ENCODE measurements at regions not wholly inside any gene's neighbourhood (a gene's known extent, or its start where the extent isn't known, plus 50 kb on each side); places are given as distances from the start of the nearest gene placed in this dataset.
"Not testable (repeated sequence)": the region's sequence is repeated elsewhere in the genome, so short reads cannot be mapped to it uniquely, and the experiment has no call there.

DNA sequence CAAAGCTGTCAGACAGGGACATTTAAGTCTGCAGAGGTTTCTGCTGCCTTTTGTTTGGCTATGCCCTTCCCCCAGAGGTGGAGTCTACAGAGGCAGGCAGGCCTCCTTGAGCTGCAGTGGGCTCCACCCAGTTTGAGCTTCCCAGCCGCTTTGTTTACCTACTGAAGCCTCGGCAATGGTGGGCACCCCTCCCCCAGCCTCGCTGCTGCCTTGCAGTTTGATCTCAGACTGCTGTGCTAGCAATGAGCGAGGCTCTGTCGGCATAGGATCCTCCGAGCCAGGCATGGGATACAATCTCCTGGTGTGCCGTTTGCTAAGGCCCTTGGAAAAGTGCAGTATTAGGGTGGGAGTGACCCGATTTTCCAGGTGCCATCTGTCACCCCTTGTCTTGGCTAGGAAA, 149.4 kb upstream of the PGRMC2 start:
- H3K4me3 ChIP-seq (ENCODE audit: low read depth, low read length); ATAC-seq (ENCODE audit: low read depth in 2 of 2); H3K4me3 Mint-ChIP-seq; DNase-seq; H3K9me3 ChIP-seq (ENCODE audit: control insufficient read depth in 2 of 2, low read length in 2 of 2); H3K27me3 ChIP-seq (ENCODE audit: control insufficient read depth, insufficient read depth, low read length); H3K4me1 ChIP-seq (ENCODE audit: control insufficient read depth, insufficient read depth, low read length, poor library complexity, severe bottlenecking); H3K27ac Mint-ChIP-seq; H3K36me3 ChIP-seq (ENCODE audit: control insufficient read depth, insufficient read depth, low read length); H3K27ac ChIP-seq (ENCODE audit: insufficient read depth, low read length, poor library complexity, severe bottlenecking); H3K4me1 Mint-ChIP-seq: not testable (repeated sequence)
- Mint-ChIP-seq H3K9me3 (peaks cover 3 to 16% (median 6%) of the 10 kb centered on the region in 7 donors), H3K27me3 (peaks cover 10% of the 10 kb centered on the region), H3K36me3 (peaks cover 17% of the 10 kb centered on the region)

- H3K27ac ChIP-seq (ENCODE audit: insufficient read depth, low read length, poor library complexity, severe bottlenecking); H3K4me3 ChIP-seq (ENCODE audit: low read depth, low read length); H3K36me3 Mint-ChIP-seq; ATAC-seq (ENCODE audit: low read depth in 2 of 2); H3K9me3 Mint-ChIP-seq; H3K4me1 ChIP-seq (ENCODE audit: control insufficient read depth, insufficient read depth, low read length, poor library complexity, severe bottlenecking); DNase-seq; H3K27me3 ChIP-seq (ENCODE audit: control insufficient read depth, insufficient read depth, low read length); H3K4me1 Mint-ChIP-seq; H3K36me3 ChIP-seq (ENCODE audit: control insufficient read depth, insufficient read depth, low read length); H3K4me3 Mint-ChIP-seq; H3K9me3 ChIP-seq (ENCODE audit: control insufficient read depth in 2 of 2, low read length in 2 of 2); H3K27ac Mint-ChIP-seq; H3K27me3 Mint-ChIP-seq: not testable (repeated sequence)
Observed at GRCh38 chr4:128429023-128429613, 141.5 kb upstream of the PGRMC2 start.

DNA sequence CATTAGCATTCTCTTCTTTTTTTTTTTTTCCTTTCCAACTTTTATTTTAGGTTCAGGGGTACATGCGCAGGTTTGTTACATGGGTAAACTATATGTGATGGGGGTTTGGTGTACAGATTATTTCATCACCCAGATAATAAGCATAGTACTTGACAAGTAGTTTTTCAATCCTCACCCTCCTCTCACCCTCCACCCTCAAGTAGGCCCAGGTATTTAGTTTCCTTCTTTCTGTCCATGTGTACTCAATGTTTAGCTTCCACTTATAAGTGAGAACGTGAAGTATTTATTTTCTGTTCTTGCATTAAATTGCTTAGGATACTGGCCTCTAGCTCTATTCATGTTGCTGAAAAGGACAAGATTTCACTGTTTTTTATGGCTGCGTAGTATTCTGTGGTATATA, 140.8 kb upstream of the PGRMC2 start:
- no peaks in the 10 kb centered on the region for H3K27me3 Mint-ChIP-seq
- no peak overlapping the region for H3K4me3 ChIP-seq (ENCODE audit: low read depth, low read length)
- H3K4me3 Mint-ChIP-seq = no peak overlapping the region
- no peaks in the 10 kb centered on the region for H3K27me3 ChIP-seq (ENCODE audit: control insufficient read depth, insufficient read depth, low read length)
- peaks cover 0 to 7% (median 0%) of the 10 kb centered on the region in 7 donors for H3K9me3 Mint-ChIP-seq
- H3K4me1 ChIP-seq (ENCODE audit: control insufficient read depth, insufficient read depth, low read length, poor library complexity, severe bottlenecking) = no peaks in the 10 kb centered on the region
- no peak for DNase-seq
- no peaks in the 10 kb centered on the region for H3K4me1 Mint-ChIP-seq
- H3K36me3 Mint-ChIP-seq = peaks cover 3% of the 10 kb centered on the region
- H3K27ac ChIP-seq (ENCODE audit: insufficient read depth, low read length, poor library complexity, severe bottlenecking) = no peak overlapping the region
- H3K36me3 ChIP-seq (ENCODE audit: control insufficient read depth, insufficient read depth, low read length) = no peaks in the 10 kb centered on the region
- H3K9me3 ChIP-seq (ENCODE audit: control insufficient read depth in 2 of 2, low read length in 2 of 2) = no peaks in the 10 kb centered on the region
- H3K27ac Mint-ChIP-seq = peak overlapping the region in 1 of 3 donors; percentile 4
- ATAC-seq (ENCODE audit: low read depth in 2 of 2) = no peak

DNA sequence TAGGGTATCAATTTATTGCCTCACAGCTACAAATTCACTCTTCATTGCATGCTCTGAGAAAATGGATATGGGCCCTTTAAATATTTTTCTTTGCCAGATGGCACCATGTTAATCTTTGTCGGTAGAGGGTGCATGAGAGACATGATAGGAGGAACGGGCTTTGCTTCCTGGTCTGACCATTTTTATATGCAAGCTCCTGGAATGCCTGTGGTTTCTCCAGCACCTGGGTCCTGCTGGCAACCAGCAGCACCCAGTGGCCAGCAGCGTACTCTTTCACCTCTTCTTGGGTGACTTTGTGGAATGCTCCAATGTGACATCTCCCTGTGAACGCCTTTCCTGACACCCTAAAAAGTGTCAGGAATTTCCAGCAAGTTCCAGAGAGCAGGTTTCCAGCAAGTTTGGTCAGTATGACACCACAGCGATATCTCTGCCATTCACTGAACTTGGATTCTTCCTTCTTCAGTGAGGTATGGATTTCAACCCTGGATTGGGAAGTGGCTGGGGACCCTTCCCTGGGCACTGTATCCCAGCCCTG, 140.3 kb upstream of the PGRMC2 start:
- no peaks in the 10 kb centered on the region for H3K27me3 ChIP-seq (ENCODE audit: control insufficient read depth, insufficient read depth, low read length)
- H3K27ac ChIP-seq (ENCODE audit: insufficient read depth, low read length, poor library complexity, severe bottlenecking) = no peak overlapping the region
- ATAC-seq (ENCODE audit: low read depth in 2 of 2) (no peak), DNase-seq (no peak)
- no peaks in the 10 kb centered on the region for H3K4me1 ChIP-seq (ENCODE audit: control insufficient read depth, insufficient read depth, low read length, poor library complexity, severe bottlenecking)
- H3K36me3 ChIP-seq (ENCODE audit: control insufficient read depth, insufficient read depth, low read length) = no peaks in the 10 kb centered on the region
- Mint-ChIP-seq H3K36me3 (peaks cover 3% of the 10 kb centered on the region), H3K9me3 (peaks cover 0 to 7% (median 0%) of the 10 kb centered on the region in 7 donors), H3K4me3 (no peak overlapping the region), H3K27me3 (no peaks in the 10 kb centered on the region), H3K4me1 (no peaks in the 10 kb centered on the region), H3K27ac (peak overlapping the region in 1 of 3 donors; percentile 4)
- no peaks in the 10 kb centered on the region for H3K9me3 ChIP-seq (ENCODE audit: control insufficient read depth in 2 of 2, low read length in 2 of 2)
- H3K4me3 ChIP-seq (ENCODE audit: low read depth, low read length) = no peak overlapping the region

DNA sequence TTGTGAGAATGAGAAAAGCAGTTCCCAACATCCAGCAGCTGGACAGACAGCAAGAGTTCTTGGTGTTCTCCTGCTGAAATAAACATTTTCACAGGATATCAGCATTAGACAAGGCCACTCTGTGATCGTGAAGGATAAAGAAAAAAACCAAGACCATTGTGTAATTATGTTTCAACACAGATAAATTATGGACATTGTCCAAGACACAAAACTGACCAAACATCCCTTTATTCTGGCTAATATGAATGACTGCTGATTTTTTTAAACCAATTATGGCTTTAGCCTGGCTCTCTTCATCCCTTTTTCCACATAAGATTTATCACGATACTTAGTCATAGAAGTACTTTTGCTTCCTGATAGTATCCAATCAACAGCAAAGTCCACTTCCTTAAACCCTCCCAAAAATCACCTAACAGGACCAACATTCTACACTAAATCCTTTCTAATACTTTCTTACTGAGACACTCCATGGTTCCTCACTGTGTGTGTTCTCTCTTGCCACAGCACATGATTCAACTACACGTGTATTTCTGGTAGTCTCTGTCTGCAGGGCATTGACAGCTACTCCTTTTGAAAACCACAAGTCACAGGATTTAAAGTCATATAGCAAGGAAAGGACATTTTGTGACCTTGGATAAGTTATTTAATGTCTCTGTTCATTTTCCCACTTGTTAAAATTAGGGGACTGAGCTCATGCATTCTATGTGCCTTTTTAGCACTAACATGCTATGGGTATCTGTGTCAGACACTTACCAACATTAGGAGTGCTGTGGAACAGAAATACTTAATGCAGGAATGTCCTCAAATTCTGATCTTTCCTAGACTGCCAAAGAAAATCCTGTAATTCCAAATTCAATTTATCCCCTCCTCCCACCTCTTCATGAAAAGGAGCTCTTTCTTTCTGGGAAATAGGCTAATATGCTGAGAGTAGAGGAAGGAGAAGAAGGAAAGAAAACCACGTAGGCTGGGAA, 137.2 kb upstream of the PGRMC2 start:
- Mint-ChIP-seq H3K36me3 (peaks cover 3% of the 10 kb centered on the region), H3K4me1 (no peaks in the 10 kb centered on the region), H3K27ac (no peak overlapping the region), H3K9me3 (peaks cover 0 to 4% (median 0%) of the 10 kb centered on the region in 7 donors), H3K27me3 (no peaks in the 10 kb centered on the region), H3K4me3 (no peak overlapping the region)
- no peaks in the 10 kb centered on the region for H3K36me3 ChIP-seq (ENCODE audit: control insufficient read depth, insufficient read depth, low read length)
- no peaks in the 10 kb centered on the region for H3K9me3 ChIP-seq (ENCODE audit: control insufficient read depth in 2 of 2, low read length in 2 of 2)
- no peak overlapping the region for H3K4me3 ChIP-seq (ENCODE audit: low read depth, low read length)
- ATAC-seq (ENCODE audit: low read depth in 2 of 2) (no peak), DNase-seq (no peak)
- H3K4me1 ChIP-seq (ENCODE audit: control insufficient read depth, insufficient read depth, low read length, poor library complexity, severe bottlenecking) = no peaks in the 10 kb centered on the region
- H3K27me3 ChIP-seq (ENCODE audit: control insufficient read depth, insufficient read depth, low read length) = no peaks in the 10 kb centered on the region
- no peak overlapping the region for H3K27ac ChIP-seq (ENCODE audit: insufficient read depth, low read length, poor library complexity, severe bottlenecking)

- not testable (repeated sequence) for H3K36me3 Mint-ChIP-seq; DNase-seq; H3K4me1 ChIP-seq (ENCODE audit: control insufficient read depth, insufficient read depth, low read length, poor library complexity, severe bottlenecking); H3K4me3 ChIP-seq (ENCODE audit: low read depth, low read length); H3K4me3 Mint-ChIP-seq; H3K36me3 ChIP-seq (ENCODE audit: control insufficient read depth, insufficient read depth, low read length); H3K27ac ChIP-seq (ENCODE audit: insufficient read depth, low read length, poor library complexity, severe bottlenecking); H3K4me1 Mint-ChIP-seq; H3K9me3 ChIP-seq (ENCODE audit: control insufficient read depth in 2 of 2, low read length in 2 of 2); H3K27ac Mint-ChIP-seq; H3K27me3 ChIP-seq (ENCODE audit: control insufficient read depth, insufficient read depth, low read length); H3K9me3 Mint-ChIP-seq; H3K27me3 Mint-ChIP-seq; ATAC-seq (ENCODE audit: low read depth in 2 of 2)
Observed at GRCh38 chr4:128422296-128422695, 134.7 kb upstream of the PGRMC2 start.

DNA sequence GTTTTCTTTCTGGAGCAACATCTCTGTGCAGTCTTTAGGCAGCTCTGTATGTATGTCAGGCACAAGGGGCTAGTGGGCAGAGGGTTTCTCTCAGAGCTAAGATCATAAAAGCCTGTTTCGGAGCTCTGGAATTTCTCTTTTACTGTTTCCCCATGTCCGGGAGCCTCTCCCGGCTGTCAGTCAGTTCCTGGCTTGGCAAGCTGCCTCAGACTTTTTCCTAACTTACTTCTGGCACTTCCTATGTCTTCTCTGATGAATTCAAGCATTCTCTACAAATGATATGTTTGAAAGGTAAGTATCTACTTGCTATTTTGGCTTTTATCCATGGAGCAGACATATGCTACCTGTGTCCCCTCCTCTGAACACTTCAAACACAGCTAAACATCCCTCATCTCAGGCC, 129.3 kb upstream of the PGRMC2 start:
- no peak for DNase-seq
- peaks cover 0 to 8% (median 0%) of the 10 kb centered on the region in 7 donors for H3K9me3 Mint-ChIP-seq
- Histone ChIP-seq H3K27me3 (ENCODE audit: control insufficient read depth, insufficient read depth, low read length) (no peaks in the 10 kb centered on the region), H3K4me3 (ENCODE audit: low read depth, low read length) (no peak overlapping the region), H3K36me3 (ENCODE audit: control insufficient read depth, insufficient read depth, low read length) (no peaks in the 10 kb centered on the region), H3K9me3 (ENCODE audit: control insufficient read depth in 2 of 2, low read length in 2 of 2) (no peaks in the 10 kb centered on the region), H3K4me1 (ENCODE audit: control insufficient read depth, insufficient read depth, low read length, poor library complexity, severe bottlenecking) (no peaks in the 10 kb centered on the region), H3K27ac (ENCODE audit: insufficient read depth, low read length, poor library complexity, severe bottlenecking) (no peak overlapping the region)
- peaks cover 12% of the 10 kb centered on the region for H3K27me3 Mint-ChIP-seq
- H3K4me3 Mint-ChIP-seq = no peak overlapping the region
- no peaks in the 10 kb centered on the region for H3K4me1 Mint-ChIP-seq
- no peak overlapping the region for H3K27ac Mint-ChIP-seq
- H3K36me3 Mint-ChIP-seq = no peaks in the 10 kb centered on the region
- no peak for ATAC-seq (ENCODE audit: low read depth in 2 of 2)

Data from CD4-positive, CD25-positive, alpha-beta regulatory T cell (primary cell).